Caco-2 (cell line): ENCODE measurements at regions not wholly inside any gene's neighbourhood (a gene's known extent, or its start where the extent isn't known, plus 50 kb on each side); places are given as distances from the start of the nearest gene placed in this dataset.

Experiments
- BruUV-seq: library from RNA; stranded (reverse); fragments of 400-500 nt; replicated peaks from 2 replicates; lab custom pipeline; 2021; lab: Mats Ljungman, UMichigan
- CTCF ChIA-PET: fragments of 300-600 bp; sonication (Branson Sonifier 250); formaldehyde crosslinking; loops from one replicate; lab custom pipeline; 2022; ENCODE audit warnings: antibody characterized with exemption; lab: Charles Lee
- POLR2A ChIA-PET: fragments of 300-600 bp; sonication (Branson Sonifier 250); formaldehyde crosslinking; loops from one replicate; lab custom pipeline; 2022; ENCODE audit warnings: antibody characterized with exemption; lab: Charles Lee
- DNase-seq, 2 experiments: peaks; one replicate each; pipeline versions ENCODE4 v3.0.0 to v3.0.0-alpha.2; 2020 to 2022
- H3K27me3 ChIP-seq: replicated peaks from 2 replicates; pipeline ENCODE4 v1.6.0; 2011; ENCODE audit warnings: low read length; ENCODE audit not compliant: control insufficient read depth, insufficient read depth
- H3K36me3 ChIP-seq: 2 replicates; pipeline ENCODE4 v1.5.1; 2011; ENCODE audit warnings: low read length; ENCODE audit not compliant: control insufficient read depth, insufficient read depth
- H3K4me1 ChIP-seq: fragments of 250-450 bp; sonication (Bioruptor Pico); 2 replicates; pipeline ENCODE4 v1.5.1; 2020; ENCODE audit warnings: mild to moderate bottlenecking
- H3K4me3 ChIP-seq: 2 replicates; pipeline ENCODE4 v1.5.1; 2011; ENCODE audit warnings: low read depth, mild to moderate bottlenecking, control low read depth, low read length
- H3K9me3 ChIP-seq: fragments of 250-450 bp; sonication (Bioruptor Pico); 2 replicates; pipeline ENCODE4 v1.5.1; 2020; ENCODE audit warnings: mild to moderate bottlenecking, moderate library complexity
- H3K27ac Mint-ChIP-seq: one replicate; pipeline ENCODE4 v1.8.0; 2022; ENCODE audit warnings: mixed read lengths; ENCODE audit not compliant: unreplicated experiment
- H3K27me3 Mint-ChIP-seq: one replicate; pipeline ENCODE4 v1.8.0; 2022; ENCODE audit warnings: mixed read lengths; ENCODE audit not compliant: insufficient read depth, unreplicated experiment
- H3K36me3 Mint-ChIP-seq: one replicate; pipeline ENCODE4 v1.8.0; 2022; ENCODE audit warnings: mild to moderate bottlenecking, mixed read lengths; ENCODE audit not compliant: insufficient read depth, unreplicated experiment
- H3K4me1 Mint-ChIP-seq: one replicate; pipeline ENCODE4 v1.8.0; 2022; ENCODE audit warnings: low read depth, mixed read lengths; ENCODE audit not compliant: unreplicated experiment
- H3K4me3 Mint-ChIP-seq: one replicate; pipeline ENCODE4 v1.8.0; 2022; ENCODE audit warnings: mild to moderate bottlenecking, moderate library complexity, mixed read lengths; ENCODE audit not compliant: unreplicated experiment
- H3K9me3 Mint-ChIP-seq: one replicate; pipeline ENCODE4 v1.8.0; 2022; ENCODE audit warnings: mixed read lengths; ENCODE audit not compliant: unreplicated experiment
- CTCF ChIP-seq, 2 experiments: fragments of 200-600 bp in 1 of 2; IDR thresholded peaks; 1 replicate in 1 of 2; 2 replicates in 1 of 2; pipeline versions ENCODE4 v1.5.1 to v1.8.0; 2011 to 2022; ENCODE audit warnings: antibody characterized with exemption in 1 of 2, control low read depth in 1 of 2, inconsistent platforms in 1 of 2, low read depth in 1 of 2, low read length in 1 of 2, mild to moderate bottlenecking in 1 of 2, moderate library complexity in 1 of 2; ENCODE audit not compliant: insufficient read depth in 1 of 2, severe bottlenecking in 1 of 2, unreplicated experiment in 1 of 2
- intact Hi-C: fragments of 100-400 bp; cut with micrococcal nuclease; formaldehyde crosslinking; loops from one replicate; pipeline ENCODE4 v1.10.0; 2022; ENCODE audit not compliant: unreplicated experiment

- no peaks in the 10 kb centered on the region for H3K27me3 ChIP-seq
- Mint-ChIP-seq H3K4me3 (no peak overlapping the region), H3K9me3 (peaks cover 17% of the 10 kb centered on the region), H3K27me3 (peaks cover 17% of the 10 kb centered on the region), H3K27ac (no peak overlapping the region), H3K4me1 (no peaks in the 10 kb centered on the region), H3K36me3 (no peaks in the 10 kb centered on the region)
- H3K4me1 ChIP-seq: no peaks in the 10 kb centered on the region
- ChIA-PET CTCF (no interaction called here), POLR2A (no interaction called here)
- intact Hi-C loops: no loop called here
- no peak overlapping the region for H3K4me3 ChIP-seq
- no peaks in the 10 kb centered on the region for H3K36me3 ChIP-seq
- BruUV-seq: no TSS peak
- 0 out of 2 replicates have a peak, but pooled peaks cover under 1% of the 10 kb centered on the region for H3K9me3 ChIP-seq
- no peak for TF ChIP-seq CTCF (IDR thresholded peaks at IDR 0.05; ENCODE audit: insufficient read depth in 1 of 2, low read depth in 1 of 2, low read length in 1 of 2, severe bottlenecking in 1 of 2, unreplicated experiment in 1 of 2)
- DNase-seq: no peak
Observed at GRCh38 chr7:23941551-23941950, 231.5 kb downstream of the STK31 start.

GRCh38 chr7:23942032-23942431, 232.0 kb downstream of the STK31 start:
- CTCF ChIA-PET: no interaction called here
- no peak for DNase-seq
- intact Hi-C loops: no loop called here
- no peaks in the 10 kb centered on the region for H3K4me1 Mint-ChIP-seq
- no TSS peak for BruUV-seq
- no peaks in the 10 kb centered on the region for H3K36me3 Mint-ChIP-seq
- H3K9me3 ChIP-seq: 0 out of 2 replicates have a peak, but pooled peaks cover 5% of the 10 kb centered on the region
- H3K4me1 ChIP-seq: no peaks in the 10 kb centered on the region
- peaks cover 13% of the 10 kb centered on the region for H3K27me3 Mint-ChIP-seq
- H3K27ac Mint-ChIP-seq: no peak overlapping the region
- no peaks in the 10 kb centered on the region for H3K27me3 ChIP-seq
- H3K4me3 Mint-ChIP-seq: no peak overlapping the region
- POLR2A ChIA-PET: no interaction called here
- TF ChIP-seq CTCF (IDR thresholded peaks at IDR 0.05; ENCODE audit: insufficient read depth in 1 of 2, low read depth in 1 of 2, low read length in 1 of 2, severe bottlenecking in 1 of 2, unreplicated experiment in 1 of 2): no peak
- no peaks in the 10 kb centered on the region for H3K36me3 ChIP-seq
- peaks cover 22% of the 10 kb centered on the region for H3K9me3 Mint-ChIP-seq
- H3K4me3 ChIP-seq: no peak overlapping the region

GRCh38 chr7:23944131-23944530, 234.1 kb downstream of the STK31 start:
- Mint-ChIP-seq H3K4me1 (no peaks in the 10 kb centered on the region), H3K9me3 (peaks cover 35% of the 10 kb centered on the region), H3K36me3 (no peaks in the 10 kb centered on the region), H3K27me3 (peaks cover 3% of the 10 kb centered on the region), H3K27ac (no peak overlapping the region), H3K4me3 (no peak overlapping the region)
- H3K9me3 ChIP-seq: 0 out of 2 replicates have a peak, but pooled peaks cover 6% of the 10 kb centered on the region
- ChIA-PET CTCF (no interaction called here), POLR2A (no interaction called here)
- H3K27me3 ChIP-seq: no peaks in the 10 kb centered on the region
- no TSS peak for BruUV-seq
- TF ChIP-seq CTCF (IDR thresholded peaks at IDR 0.05; ENCODE audit: insufficient read depth in 1 of 2, low read depth in 1 of 2, low read length in 1 of 2, severe bottlenecking in 1 of 2, unreplicated experiment in 1 of 2): no peak
- no peak for DNase-seq
- H3K4me3 ChIP-seq: no peak overlapping the region
- intact Hi-C loops: no loop called here
- no peaks in the 10 kb centered on the region for H3K4me1 ChIP-seq
- no peaks in the 10 kb centered on the region for H3K36me3 ChIP-seq
